BLaER1 treated with 17β-estradiol and CSF1 and Interleukin-3, amounts not matched to agents 10 nM and 100 nM (cell line): ENCODE measurements at regions not wholly inside any gene's neighbourhood (a gene's known extent, or its start where the extent isn't known, plus 50 kb on each side); places are given as distances from the start of the nearest gene placed in this dataset.

ENCODE experiments used
- H3K27ac ChIP-seq, 11 experiments: shearing (Covaris generic); formaldehyde crosslinking; 2 replicates each; pipeline ENCODE4 v1.8.1; 2022
- H3K27me3 ChIP-seq, 11 experiments: shearing (Covaris generic); formaldehyde crosslinking; 2 replicates each; pipeline ENCODE4 v1.8.1; 2022
- H3K36me3 ChIP-seq, 11 experiments: shearing (Covaris generic); formaldehyde crosslinking; 2 replicates each; pipeline ENCODE4 v1.8.1; 2022
- H3K4me1 ChIP-seq, 10 experiments: shearing (Covaris generic); formaldehyde crosslinking; 2 replicates each; pipeline ENCODE4 v1.8.1; 2022
- H3K4me2 ChIP-seq, 11 experiments: shearing (Covaris generic); formaldehyde crosslinking; 2 replicates each; pipeline ENCODE4 v1.8.1; 2022
- H3K4me3 ChIP-seq, 10 experiments: shearing (Covaris generic); formaldehyde crosslinking; 2 replicates each; pipeline ENCODE4 v1.8.1; 2022
- H3K9ac ChIP-seq, 11 experiments: shearing (Covaris generic); formaldehyde crosslinking; 2 replicates each; pipeline ENCODE4 v1.8.1; 2022
- H3K9me3 ChIP-seq, 11 experiments: shearing (Covaris generic); formaldehyde crosslinking; replicated peaks in 1 of 11; 2 replicates each; pipeline ENCODE4 v1.8.1; 2022
- H4K20me1 ChIP-seq, 11 experiments: shearing (Covaris generic); formaldehyde crosslinking; 2 replicates each; pipeline ENCODE4 v1.8.1; 2022
- Cebpa-rat ChIP-seq, 11 experiments: shearing (Covaris generic); IDR thresholded peaks; 2 replicates each; pipeline ENCODE4 v1.8.1; 2022

DNA sequence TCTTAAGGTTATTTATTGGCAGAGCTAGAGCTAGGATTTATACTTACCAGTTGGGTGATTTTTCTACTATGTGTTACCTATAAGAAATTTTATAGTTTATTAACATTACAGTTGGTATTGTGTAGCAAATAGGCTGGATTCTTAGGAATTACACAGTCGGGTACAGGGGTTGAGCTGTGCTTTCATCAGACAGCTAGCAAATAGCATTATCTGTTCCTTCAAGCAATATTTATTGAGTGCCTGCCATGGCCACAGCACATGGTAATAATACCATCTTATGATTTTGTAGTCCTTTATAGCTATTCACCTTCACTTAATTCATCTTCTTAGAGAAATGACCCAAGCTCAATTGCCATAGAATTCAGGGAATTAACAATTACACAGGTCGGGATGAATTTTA lies 109.4 kb upstream of the PACRGL start:
- Histone ChIP-seq H4K20me1 (no peaks in the 10 kb centered on the region), H3K27ac (no peak overlapping the region), H3K9me3 (no peaks in the 10 kb centered on the region), H3K4me3 (no peak overlapping the region), H3K9ac (no peak overlapping the region), H3K36me3 (no peaks in the 10 kb centered on the region), H3K4me2 (no peak overlapping the region), H3K4me1 (peaks cover 0 to 5% (median 0%) of the 10 kb centered on the region in 10 experiments; a peak in 4 of 20 replicates), H3K27me3 (no peaks in the 10 kb centered on the region)
- TF ChIP-seq Cebpa-rat (IDR thresholded peaks at IDR 0.05): no peak

DNA sequence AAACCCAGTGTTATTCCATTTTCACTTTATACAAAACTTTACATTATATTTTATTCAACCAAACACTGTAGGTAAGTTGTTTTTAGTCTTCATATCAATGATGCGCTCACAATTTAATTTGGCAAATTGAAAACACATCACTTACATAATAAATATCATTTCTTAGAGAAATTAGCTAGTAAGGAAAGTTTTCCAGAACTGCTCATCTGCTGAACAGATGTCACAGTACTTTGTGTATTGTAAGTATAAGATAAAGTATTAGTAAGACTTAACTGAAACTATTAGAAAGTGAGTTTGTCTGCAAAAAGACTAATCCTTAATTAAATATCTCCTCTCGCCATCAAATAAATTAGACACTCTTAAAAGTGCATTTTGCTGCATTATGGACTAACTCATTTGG lies 108.7 kb upstream of the PACRGL start:
- Histone ChIP-seq H3K4me1 (no peaks in the 10 kb centered on the region), H3K4me3 (no peak overlapping the region), H4K20me1 (no peaks in the 10 kb centered on the region), H3K36me3 (no peaks in the 10 kb centered on the region), H3K27ac (no peak overlapping the region), H3K27me3 (no peaks in the 10 kb centered on the region), H3K4me2 (no peak overlapping the region), H3K9me3 (no peaks in the 10 kb centered on the region), H3K9ac (no peak overlapping the region)
- TF ChIP-seq Cebpa-rat (IDR thresholded peaks at IDR 0.05): no peak

DNA sequence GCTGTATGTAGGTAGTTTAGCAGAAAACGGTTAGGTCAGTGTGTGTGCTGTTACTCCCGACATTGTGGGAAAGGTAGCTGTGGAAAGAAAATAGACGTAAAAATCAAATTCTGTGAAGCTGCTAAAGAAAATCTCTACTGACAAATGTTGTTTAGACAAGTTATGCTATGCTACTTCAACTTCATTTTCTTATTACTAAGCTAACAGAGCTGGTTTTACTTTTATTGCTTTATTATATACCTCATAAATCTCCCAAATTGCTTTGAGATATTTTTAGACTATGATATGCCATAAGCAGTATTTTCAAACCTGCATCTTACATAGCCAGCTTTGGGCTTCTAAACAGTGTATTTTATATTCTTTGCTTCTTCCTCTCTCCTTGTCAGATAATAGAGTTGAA lies 108.2 kb upstream of the PACRGL start:
- no peak overlapping the region for H3K4me2 ChIP-seq
- H4K20me1 ChIP-seq: no peaks in the 10 kb centered on the region
- H3K27me3 ChIP-seq: no peaks in the 10 kb centered on the region

DNA sequence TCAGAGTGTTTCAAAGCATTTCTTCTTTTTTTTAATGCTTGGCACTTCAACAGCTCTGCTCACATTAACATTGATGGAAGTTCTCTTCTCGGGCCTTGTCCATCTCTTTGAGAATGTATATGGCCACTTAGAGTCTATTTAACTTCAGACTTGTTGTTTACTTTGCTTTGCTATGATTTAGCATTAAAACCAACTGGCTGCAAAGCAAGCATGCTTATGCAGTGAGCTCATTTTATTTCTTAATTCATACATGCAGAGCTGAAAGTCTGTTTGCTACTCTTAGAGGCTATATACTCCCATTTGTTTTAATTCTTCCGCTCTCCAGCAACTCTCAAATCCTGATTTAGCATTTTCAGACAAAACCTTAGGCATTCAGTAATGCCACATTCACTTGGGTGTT lies 107.6 kb upstream of the PACRGL start:
- Histone ChIP-seq H3K4me3 (no peak overlapping the region), H3K4me2 (no peak overlapping the region), H3K4me1 (no peaks in the 10 kb centered on the region), H3K27ac (no peak overlapping the region), H3K9me3 (no peaks in the 10 kb centered on the region), H3K27me3 (no peaks in the 10 kb centered on the region), H3K36me3 (no peaks in the 10 kb centered on the region), H3K9ac (no peak overlapping the region), H4K20me1 (no peaks in the 10 kb centered on the region)
- TF ChIP-seq Cebpa-rat (IDR thresholded peaks at IDR 0.05): no peak

More for the DNA sequence above, 108.2 kb upstream of the PACRGL start:
- Histone ChIP-seq H3K9ac (no peak overlapping the region), H3K4me1 (no peaks in the 10 kb centered on the region), H3K4me3 (no peak overlapping the region), H3K9me3 (no peaks in the 10 kb centered on the region), H3K36me3 (no peaks in the 10 kb centered on the region), H3K27ac (no peak overlapping the region)
- TF ChIP-seq Cebpa-rat (IDR thresholded peaks at IDR 0.05): no peak

DNA sequence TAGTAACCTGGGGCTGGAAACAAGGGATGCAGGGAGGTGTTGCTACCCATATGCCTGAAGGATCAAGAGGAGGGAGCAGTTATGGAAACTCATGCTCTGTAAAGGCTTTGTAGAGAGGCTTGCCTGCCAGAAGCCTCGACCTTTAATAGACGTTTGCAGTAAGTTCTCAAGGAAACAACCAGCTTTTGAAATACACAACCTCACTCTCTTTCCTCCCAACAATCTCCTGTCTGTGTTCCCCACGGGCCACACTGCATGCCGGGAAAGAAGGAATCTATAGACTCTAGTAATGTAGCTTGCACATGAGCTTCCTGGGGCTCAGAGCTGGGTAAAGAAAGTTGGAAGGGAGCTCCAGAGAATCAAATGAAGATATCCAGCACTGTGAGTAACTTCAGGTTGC lies 101.6 kb upstream of the PACRGL start:
- no peaks in the 10 kb centered on the region for H3K9me3 ChIP-seq
- H3K9ac ChIP-seq: no peak overlapping the region
- H3K4me2 ChIP-seq: no peak overlapping the region
- H4K20me1 ChIP-seq: no peaks in the 10 kb centered on the region
- no peak overlapping the region for H3K4me3 ChIP-seq
- H3K36me3 ChIP-seq: no peaks in the 10 kb centered on the region
- no peaks in the 10 kb centered on the region for H3K27me3 ChIP-seq
- no peaks in the 10 kb centered on the region for H3K4me1 ChIP-seq
- H3K27ac ChIP-seq: no peak overlapping the region
- TF ChIP-seq Cebpa-rat (IDR thresholded peaks at IDR 0.05): no peak

DNA sequence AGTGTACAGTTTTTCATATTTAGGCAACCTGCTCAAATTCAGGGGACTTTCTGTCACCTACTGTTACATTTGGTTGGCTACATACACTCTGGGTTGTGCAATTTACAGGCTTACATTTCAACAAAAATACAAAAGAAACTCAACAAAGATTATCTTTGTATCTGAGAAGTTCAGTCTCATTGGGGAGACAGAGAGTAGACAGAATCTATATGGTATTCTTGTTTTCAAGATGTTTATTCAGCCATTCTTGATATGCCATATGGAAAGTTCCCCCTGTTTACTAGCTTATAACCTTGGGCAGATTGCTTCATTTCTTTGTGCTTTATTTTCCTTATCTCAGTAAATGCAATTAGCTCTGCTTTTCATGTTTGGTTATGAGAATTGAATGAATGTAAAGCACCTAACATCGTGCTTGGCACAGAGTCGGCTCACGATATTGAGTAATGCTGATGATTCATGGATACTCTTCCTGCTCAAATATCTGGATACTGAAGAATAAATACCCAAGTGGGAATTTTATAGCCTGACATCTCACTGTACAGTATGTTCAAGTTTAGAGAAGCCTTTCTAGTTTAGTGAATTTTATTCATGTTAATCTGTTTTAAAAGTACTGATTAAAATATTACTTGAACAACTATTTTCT lies 96.5 kb upstream of the PACRGL start:
- Histone ChIP-seq H3K4me1 (no peaks in the 10 kb centered on the region), H3K9me3 (no peaks in the 10 kb centered on the region), H4K20me1 (no peaks in the 10 kb centered on the region), H3K36me3 (no peaks in the 10 kb centered on the region), H3K27me3 (no peaks in the 10 kb centered on the region), H3K9ac (no peak overlapping the region), H3K4me2 (no peak overlapping the region), H3K4me3 (no peak overlapping the region), H3K27ac (no peak overlapping the region)
- TF ChIP-seq Cebpa-rat (IDR thresholded peaks at IDR 0.05): no peak

DNA sequence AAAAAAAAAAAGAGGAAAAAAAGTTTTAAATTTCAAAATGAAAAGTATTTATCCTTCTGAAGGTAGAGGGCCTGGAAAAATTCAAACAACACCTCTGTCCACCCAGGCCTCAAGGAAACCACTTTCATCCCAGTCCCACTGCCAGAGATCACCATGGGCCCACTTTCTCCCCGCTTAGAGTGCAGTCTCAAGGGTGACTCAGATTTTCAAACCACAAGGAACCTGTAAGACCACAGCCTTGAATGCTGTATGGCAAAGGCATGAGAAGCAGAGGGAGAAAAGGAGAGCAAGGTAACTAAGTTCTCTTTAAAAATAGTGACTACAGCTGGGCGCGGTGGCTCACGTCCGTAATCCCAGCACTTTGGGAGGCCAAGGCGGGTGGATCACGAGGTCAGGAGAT lies 87.9 kb upstream of the PACRGL start:
- no peaks in the 10 kb centered on the region for H3K9me3 ChIP-seq
- H3K4me2 ChIP-seq: no peak overlapping the region
- H4K20me1 ChIP-seq: no peaks in the 10 kb centered on the region
- H3K9ac ChIP-seq: no peak overlapping the region
- no peaks in the 10 kb centered on the region for H3K36me3 ChIP-seq
- peaks cover 0 to 3% (median 0%) of the 10 kb centered on the region in 10 experiments; a peak in 4 of 20 replicates for H3K4me1 ChIP-seq
- no peak overlapping the region for H3K27ac ChIP-seq
- no peak for TF ChIP-seq Cebpa-rat (IDR thresholded peaks at IDR 0.05)
- no peaks in the 10 kb centered on the region for H3K27me3 ChIP-seq
- no peak overlapping the region for H3K4me3 ChIP-seq

DNA sequence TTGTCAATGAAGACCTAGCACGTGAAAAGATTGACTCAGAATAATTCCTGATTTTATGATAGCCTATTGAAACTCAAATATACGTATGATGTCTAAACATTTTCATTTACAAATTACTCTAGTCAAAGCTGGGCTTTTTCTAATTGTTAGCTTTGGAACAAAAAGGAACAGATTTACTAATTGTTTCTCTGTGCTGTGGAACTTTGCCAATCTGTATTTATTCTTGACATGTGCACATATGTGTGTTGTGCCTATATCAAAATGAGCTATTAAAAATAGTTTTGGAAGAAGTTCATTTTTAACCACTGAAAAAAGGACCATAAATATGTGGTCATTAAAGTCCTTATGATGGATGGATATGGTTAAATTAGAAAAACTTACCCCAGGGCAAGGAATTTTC lies 85.4 kb upstream of the PACRGL start:
- no peaks in the 10 kb centered on the region for H3K27me3 ChIP-seq
- no peaks in the 10 kb centered on the region for H3K9me3 ChIP-seq
- H4K20me1 ChIP-seq: no peaks in the 10 kb centered on the region
- H3K4me1 ChIP-seq: peaks cover 0 to 27% (median 0%) of the 10 kb centered on the region in 10 experiments; a peak in 5 of 20 replicates
- H3K4me2 ChIP-seq: no peak overlapping the region
- no peak for TF ChIP-seq Cebpa-rat (IDR thresholded peaks at IDR 0.05)
- no peaks in the 10 kb centered on the region for H3K36me3 ChIP-seq
- H3K9ac ChIP-seq: no peak overlapping the region
- no peak overlapping the region for H3K4me3 ChIP-seq
- H3K27ac ChIP-seq: no peak overlapping the region

DNA sequence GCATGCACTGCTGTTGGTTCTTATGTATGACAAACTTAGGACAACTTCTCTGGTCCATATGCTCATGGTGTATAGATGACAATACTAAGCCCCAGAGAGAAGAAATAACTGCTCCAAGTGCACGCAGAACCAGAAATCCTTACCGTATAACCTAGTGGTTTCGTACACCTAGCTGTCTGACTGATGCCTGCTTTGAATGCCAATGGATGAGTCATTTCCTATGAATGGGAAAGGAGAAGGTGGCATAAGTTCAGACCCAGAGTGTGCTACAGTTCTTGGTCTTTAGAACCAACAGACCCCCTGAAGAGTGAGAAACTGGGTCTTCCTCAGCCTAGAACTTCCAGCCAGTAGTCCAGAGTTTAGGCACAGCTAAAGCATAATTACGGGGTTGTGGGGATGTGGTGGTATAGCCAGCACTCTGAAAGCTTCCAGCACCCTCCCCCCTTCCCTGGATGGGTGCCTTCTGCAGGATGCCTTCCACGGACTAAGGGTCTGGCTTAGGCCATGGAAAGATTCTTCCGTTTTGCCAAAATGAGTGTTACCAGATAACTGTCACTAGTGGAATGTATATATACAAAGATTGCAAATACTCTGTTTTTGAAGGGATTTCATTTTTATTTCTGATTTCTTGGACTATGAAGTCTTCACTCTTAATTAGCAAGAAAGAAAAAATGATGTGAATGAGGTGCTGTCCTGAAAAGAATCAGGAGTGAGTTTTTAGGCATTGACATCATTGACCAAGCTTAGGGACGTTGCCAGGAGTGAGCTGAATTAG lies 84.6 kb upstream of the PACRGL start:
- Histone ChIP-seq H3K4me1 (peaks cover 0 to 31% (median 0%) of the 10 kb centered on the region in 10 experiments; a peak in 5 of 20 replicates), H3K27me3 (no peaks in the 10 kb centered on the region), H3K4me3 (no peak overlapping the region), H4K20me1 (no peaks in the 10 kb centered on the region), H3K9me3 (no peaks in the 10 kb centered on the region), H3K36me3 (no peaks in the 10 kb centered on the region), H3K9ac (no peak overlapping the region), H3K27ac (no peak overlapping the region), H3K4me2 (peak overlapping the region in 1 of 11 experiments; percentile 27; a peak in 1 of 22 replicates)
- TF ChIP-seq Cebpa-rat (IDR thresholded peaks at IDR 0.05): no peak

DNA sequence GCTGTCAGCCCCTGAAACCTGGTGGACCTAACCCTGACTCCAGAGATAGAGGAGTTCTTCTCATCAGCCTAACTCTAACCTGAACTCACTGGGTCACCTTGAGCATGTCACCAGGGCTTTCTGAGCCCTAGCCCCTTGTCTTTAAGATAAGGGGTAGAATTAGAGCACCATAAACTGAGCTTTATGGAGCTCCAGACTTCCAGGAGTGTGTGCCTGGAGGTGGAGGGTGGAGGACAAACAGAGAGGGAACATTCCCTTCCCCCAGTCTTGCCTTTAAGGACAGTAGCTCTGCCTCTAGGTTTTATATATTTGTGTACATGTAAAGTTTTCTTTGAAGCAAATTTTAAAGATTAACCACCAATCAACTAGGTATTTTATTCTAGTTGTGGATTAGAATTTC lies 83.9 kb upstream of the PACRGL start:
- no peak for TF ChIP-seq Cebpa-rat (IDR thresholded peaks at IDR 0.05)
- H4K20me1 ChIP-seq: no peaks in the 10 kb centered on the region
- H3K4me2 ChIP-seq: no peak overlapping the region
- H3K4me1 ChIP-seq: peaks cover 0 to 35% (median 0%) of the 10 kb centered on the region in 10 experiments; a peak in 5 of 20 replicates
- H3K9ac ChIP-seq: no peak overlapping the region
- H3K9me3 ChIP-seq: no peaks in the 10 kb centered on the region
- no peaks in the 10 kb centered on the region for H3K27me3 ChIP-seq
- H3K4me3 ChIP-seq: no peak overlapping the region
- H3K27ac ChIP-seq: no peak overlapping the region
- H3K36me3 ChIP-seq: no peaks in the 10 kb centered on the region
